Epithelial cell of esophagus (primary cell): ENCODE measurements at regions not wholly inside any gene's neighbourhood (a gene's known extent, or its start where the extent isn't known, plus 50 kb on each side); places are given as distances from the start of the nearest gene placed in this dataset.
A peak's percentile ranks its signal among the peaks of the same experiment; 100 is the strongest.

Experiments
- DNase-seq: peaks from one replicate; pipeline ENCODE4 v3.0.0; 2010; ENCODE audit warnings: low read depth
- H3K4me3 ChIP-seq: 2 replicates; pipeline ENCODE4 v1.5.1; 2011; ENCODE audit warnings: mild to moderate bottlenecking, low read length, control low read depth
- CTCF ChIP-seq: IDR thresholded peaks from 2 replicates; pipeline ENCODE4 v1.5.1; 2011; ENCODE audit warnings: low read depth, mild to moderate bottlenecking, low read length, control low read depth, inconsistent platforms; ENCODE audit not compliant: insufficient read depth; ENCODE audit errors: missing control alignments

GRCh38 chr3:45309876-45310275 lies 78.5 kb upstream of the LARS2 start:
- no peak overlapping the region for H3K4me3 ChIP-seq
- TF ChIP-seq CTCF: no peak
- no peak for DNase-seq

GRCh38 chr3:45311327-45311726 lies 77.0 kb upstream of the LARS2 start:
- DNase-seq: no peak
- no peak overlapping the region for H3K4me3 ChIP-seq
- no peak for TF ChIP-seq CTCF

- no peak for TF ChIP-seq CTCF
- DNase-seq: peak; percentile 59
These were observed 76.2 kb upstream of the LARS2 start for GRCh38 chr3:45311953-45312801.

GRCh38 chr3:45312836-45313493 lies 75.4 kb upstream of the LARS2 start:
- no peak for DNase-seq
- TF ChIP-seq CTCF: no peak
- H3K4me3 ChIP-seq: no peak overlapping the region

More at GRCh38 chr3:45311953-45312801, 76.2 kb upstream of the LARS2 start:
- no peak overlapping the region for H3K4me3 ChIP-seq

GRCh38 chr3:45313743-45314403 lies 74.5 kb upstream of the LARS2 start:
- DNase-seq: no peak
- H3K4me3 ChIP-seq: no peak overlapping the region
- no peak for TF ChIP-seq CTCF

DNA sequence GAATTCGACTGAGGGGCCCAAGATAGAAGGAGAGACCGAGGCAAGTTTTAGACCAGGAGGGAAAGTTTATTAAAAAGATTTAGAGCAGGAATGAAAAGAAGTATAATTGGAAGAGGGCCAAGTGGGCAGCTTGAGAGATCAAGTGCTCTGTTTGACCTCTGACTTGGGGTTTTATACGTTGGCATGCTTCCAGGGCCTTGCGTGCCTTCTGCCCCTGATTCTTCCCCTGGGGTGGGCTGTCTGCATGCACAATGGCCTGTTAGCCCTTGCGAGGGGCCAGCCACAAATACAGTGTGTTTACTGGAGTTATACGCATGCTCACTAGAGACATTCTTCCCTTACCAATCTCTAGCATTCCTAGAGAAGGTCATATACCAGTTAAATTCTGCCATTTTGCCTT lies 70.7 kb upstream of the LARS2 start:
- TF ChIP-seq CTCF: no peak
- no peak for DNase-seq
- H3K4me3 ChIP-seq: no peak overlapping the region
